HCT116 (cell line): ENCODE measurements at regions not wholly inside any gene's neighbourhood (a gene's known extent, or its start where the extent isn't known, plus 50 kb on each side); places are given as distances from the start of the nearest gene placed in this dataset.

ENCODE experiments used
- ATAC-seq: fragments of 200-7000 bp; cut with Tn5 transposase; 2 replicates; pipeline ENCODE4 v1.9.1; 2020; ENCODE audit warnings: mild to moderate bottlenecking, moderate library complexity
- BruUV-seq: library from RNA; stranded (reverse); fragments of 400-500 nt; replicated peaks from 2 replicates; lab custom pipeline; 2021; lab: Mats Ljungman, UMichigan
- CTCF ChIA-PET: fragments of 300-600 bp; sonication (Branson Sonifier 250); formaldehyde crosslinking; loops from one replicate; lab custom pipeline; 2021; ENCODE audit warnings: antibody characterized with exemption; lab: Charles Lee
- POLR2A ChIA-PET: fragments of 300-600, 350-600 bp; sonication (Branson Sonifier 250); formaldehyde crosslinking; loops from one replicate; lab custom pipeline; 2021; ENCODE audit warnings: antibody characterized with exemption; lab: Charles Lee
- RAD21 ChIA-PET, 2 experiments: fragments of 300-600 bp; sonication (Branson Sonifier 250); formaldehyde crosslinking; loops; one replicate each; lab custom pipeline; 2023; ENCODE audit warnings: low total read pairs in 2 of 2; ENCODE audit not compliant: uncharacterized antibody in 2 of 2, unreplicated experiment in 2 of 2, low non-redundant PET in 1 of 2; lab: Charles Lee
- DNase-seq: peaks from one replicate; pipeline ENCODE4 v3.0.0-alpha.2; 2010; ENCODE audit warnings: low read depth, low spot score
- H2AFZ ChIP-seq: fragments of 200-600 bp; shearing (Covaris generic), sonication (generic); 2 replicates; pipeline ENCODE4 v1.6.1; 2017; ENCODE audit warnings: low read depth, mixed run types, mixed read lengths, antibody characterized with exemption, low read length; ENCODE audit not compliant: poor library complexity, severe bottlenecking
- H3K27ac ChIP-seq: 2 replicates; pipeline ENCODE4 v1.5.1; 2012; ENCODE audit warnings: low read depth, low read length
- H3K27me3 ChIP-seq: fragments of 200-600 bp; sonication (generic); 2 replicates; pipeline ENCODE4 v1.6.1; 2016; ENCODE audit warnings: mixed run types, low read length, mixed read lengths; ENCODE audit not compliant: insufficient read depth
- H3K36me3 ChIP-seq, 2 experiments: fragments of 200-500 bp in 1 of 2; fragments of 200-600 bp in 1 of 2; sonication (Bioruptor generic) in 1 of 2; sonication (generic) in 1 of 2; 2 replicates each; pipeline versions ENCODE4 v1.5.1 to v1.6.1; 2014 to 2016; ENCODE audit warnings: low read length in 2 of 2, inconsistent platforms in 1 of 2, mixed read lengths in 1 of 2, mixed run types in 1 of 2; ENCODE audit not compliant: insufficient read depth in 2 of 2, control insufficient read depth in 1 of 2
- H3K4me1 ChIP-seq, 2 experiments: fragments of 200-600 bp in 1 of 2; sonication (generic) in 1 of 2; 2 replicates each; pipeline versions ENCODE4 v1.5.1 to v1.6.1; 2012 to 2017; ENCODE audit warnings: low read length in 2 of 2, inconsistent platforms in 1 of 2, mild to moderate bottlenecking in 1 of 2, mixed read lengths in 1 of 2, mixed run types in 1 of 2, moderate library complexity in 1 of 2; ENCODE audit not compliant: insufficient read depth in 2 of 2, control insufficient read depth in 1 of 2
- H3K4me2 ChIP-seq: fragments of 200-600 bp; sonication (generic); 2 replicates; pipeline ENCODE4 v1.6.1; 2017; ENCODE audit warnings: mixed run types, low read length, mixed read lengths
- H3K4me3 ChIP-seq, 2 experiments: fragments of 200-600 bp in 1 of 2; sonication (generic) in 1 of 2; replicated peaks in 1 of 2; 2 replicates each; pipeline ENCODE4 v1.5.1; 2011 to 2016; ENCODE audit warnings: low read length in 2 of 2, control low read depth in 1 of 2, low read depth in 1 of 2, mild to moderate bottlenecking in 1 of 2, mixed read lengths in 1 of 2, mixed run types in 1 of 2
- H3K79me2 ChIP-seq: fragments of 200-600 bp; sonication (generic); 2 replicates; pipeline ENCODE4 v1.6.1; 2017; ENCODE audit warnings: mild to moderate bottlenecking, mixed run types, low read length, moderate library complexity, mixed read lengths; ENCODE audit not compliant: insufficient read depth
- H3K9ac ChIP-seq: fragments of 200-600 bp; sonication (generic); 2 replicates; pipeline ENCODE4 v1.6.1; 2016; ENCODE audit warnings: low read length, mixed read lengths
- H3K9me2 ChIP-seq: fragments of 200-600 bp; sonication (generic), shearing (Covaris generic); 2 replicates; pipeline ENCODE4 v1.6.1; 2017; ENCODE audit warnings: mixed run types, mild to moderate bottlenecking, moderate library complexity; ENCODE audit not compliant: insufficient read depth
- H3K9me3 ChIP-seq, 2 experiments: fragments of 200-500 bp in 1 of 2; fragments of 200-600 bp in 1 of 2; sonication (Bioruptor generic) in 1 of 2; sonication (generic) in 1 of 2; 2 replicates each; pipeline ENCODE4 v1.6.1; 2014 to 2017; ENCODE audit warnings: low read length in 2 of 2, mixed read lengths in 2 of 2, inconsistent platforms in 1 of 2, low read depth in 1 of 2, mild to moderate bottlenecking in 1 of 2, mixed run types in 1 of 2, moderate library complexity in 1 of 2; ENCODE audit not compliant: control insufficient read depth in 1 of 2, insufficient read depth in 1 of 2
- H4K20me1 ChIP-seq: fragments of 200-600 bp; sonication (generic), shearing (Covaris generic); 2 replicates; pipeline ENCODE4 v1.6.1; 2017; ENCODE audit warnings: mixed run types, mild to moderate bottlenecking, moderate library complexity; ENCODE audit not compliant: insufficient read depth
- CEBPB ChIP-seq: IDR thresholded peaks from 2 replicates; pipeline ENCODE4 v1.6.1; 2012; ENCODE audit warnings: low read depth
- ELF1 ChIP-seq: IDR thresholded peaks from 2 replicates; pipeline ENCODE4 v1.6.1; 2012; ENCODE audit warnings: low read depth, borderline replicate concordance
- EZH2 ChIP-seq: fragments of 200-600 bp; sonication (generic); IDR thresholded peaks from 2 replicates; pipeline ENCODE4 v1.6.1; 2017; ENCODE audit warnings: antibody characterized with exemption, mixed run types
- EZH2phosphoT487 ChIP-seq: fragments of 200-600 bp; IDR thresholded peaks from 2 replicates; pipeline ENCODE4 v1.6.1; 2018; ENCODE audit warnings: antibody characterized with exemption, borderline replicate concordance
- FOSL1 ChIP-seq: IDR thresholded peaks from 2 replicates; pipeline ENCODE4 v1.6.1; 2012; ENCODE audit warnings: low read depth
- MAX ChIP-seq: IDR thresholded peaks from 2 replicates; pipeline ENCODE4 v1.6.1; 2012
- POLR2A ChIP-seq: IDR thresholded peaks from 2 replicates; pipeline ENCODE4 v1.7.0; 2011; ENCODE audit warnings: borderline replicate concordance; ENCODE audit not compliant: insufficient read depth, insufficient read length; ENCODE audit errors: extremely low read depth
- RAD21 ChIP-seq: IDR thresholded peaks from 2 replicates; pipeline ENCODE4 v1.6.1; 2012; ENCODE audit warnings: low read depth, mild to moderate bottlenecking
- SIN3A ChIP-seq: IDR thresholded peaks from 2 replicates; pipeline ENCODE4 v1.6.1; 2012; ENCODE audit warnings: low read depth
- SP1 ChIP-seq: IDR thresholded peaks from 2 replicates; pipeline ENCODE4 v1.6.1; 2012; ENCODE audit warnings: low read depth
- TCF7L2 ChIP-seq: IDR thresholded peaks from 2 replicates; pipeline ENCODE4 v1.7.0; 2011; ENCODE audit warnings: borderline replicate concordance, inconsistent platforms; ENCODE audit not compliant: insufficient read depth, insufficient read length; ENCODE audit errors: extremely low read depth
- YY1 ChIP-seq: IDR thresholded peaks from 2 replicates; pipeline ENCODE4 v1.6.1; 2011; ENCODE audit warnings: low read length, low read depth, moderate library complexity, mild to moderate bottlenecking; ENCODE audit not compliant: insufficient replicate concordance; ENCODE audit errors: extremely low read depth
- ZFX ChIP-seq: fragments of 450-650 bp; IDR thresholded peaks from 2 replicates; pipeline ENCODE4 v1.6.1; 2017
- ZNF274 ChIP-seq: fragments of 200-500 bp; sonication (Bioruptor generic); IDR thresholded peaks from 2 replicates; pipeline ENCODE4 v1.6.1; 2014; ENCODE audit warnings: mild to moderate bottlenecking, low read depth, low read length, inconsistent platforms
- intact Hi-C: fragments of 100-400 bp; cut with micrococcal nuclease; formaldehyde crosslinking; loops from 2 replicates; pipeline ENCODE4 v1.10.0; 2022
- TF ChIP-seq, protein P1 (sequence below), 3 experiments: fragments of 200-600 bp in 1 of 3; sonication (generic) in 1 of 3; IDR thresholded peaks in 2 of 3; conservative IDR thresholded peaks in 1 of 3; 2 replicates each; pipeline ENCODE4 v1.5.1; 2012 to 2017; ENCODE audit warnings: low read depth in 2 of 3, low read length in 2 of 3, antibody characterized with exemption in 1 of 3, borderline replicate concordance in 1 of 3, control low read depth in 1 of 3, mild to moderate bottlenecking in 1 of 3, mixed read lengths in 1 of 3, mixed run types in 1 of 3, moderate library complexity in 1 of 3; ENCODE audit not compliant: insufficient read depth in 1 of 3
- TF ChIP-seq, protein P2 (sequence below): IDR thresholded peaks from 2 replicates; pipeline ENCODE4 v1.6.1; 2011; ENCODE audit warnings: mild to moderate bottlenecking, low read length, moderate library complexity; ENCODE audit not compliant: insufficient replicate concordance; ENCODE audit errors: extremely low read depth

GRCh38 chr14:71193663-71194062 lies 286.4 kb downstream of the PCNX1 start:
- DNase-seq (no peak), ATAC-seq (no peak)
- CTCF ChIA-PET = no interaction called here
- POLR2A ChIA-PET = no interaction called here
- intact Hi-C loops = no loop called here
- H3K27me3 ChIP-seq = no peaks in the 10 kb centered on the region
- no peak overlapping the region for H2AFZ ChIP-seq
- no peak overlapping the region for H3K9ac ChIP-seq
- no peak overlapping the region for H3K4me2 ChIP-seq
- H4K20me1 ChIP-seq = no peaks in the 10 kb centered on the region
- no peaks in the 10 kb centered on the region for H3K79me2 ChIP-seq
- no TSS peak for BruUV-seq
- H3K9me2 ChIP-seq = no peaks in the 10 kb centered on the region
- RAD21 ChIA-PET = no interaction called here
- TF ChIP-seq POLR2A (no peak), CEBPB (no peak), ZNF274 (no peak), FOSL1 (no peak), EZH2phosphoT487 (no peak), EZH2 (no peak), SP1 (no peak), TCF7L2 (no peak), YY1 (no peak), RAD21 (no peak), ELF1 (no peak), ZFX (no peak), MAX (no peak), SIN3A (no peak)
- TF ChIP-seq, protein P1, sequence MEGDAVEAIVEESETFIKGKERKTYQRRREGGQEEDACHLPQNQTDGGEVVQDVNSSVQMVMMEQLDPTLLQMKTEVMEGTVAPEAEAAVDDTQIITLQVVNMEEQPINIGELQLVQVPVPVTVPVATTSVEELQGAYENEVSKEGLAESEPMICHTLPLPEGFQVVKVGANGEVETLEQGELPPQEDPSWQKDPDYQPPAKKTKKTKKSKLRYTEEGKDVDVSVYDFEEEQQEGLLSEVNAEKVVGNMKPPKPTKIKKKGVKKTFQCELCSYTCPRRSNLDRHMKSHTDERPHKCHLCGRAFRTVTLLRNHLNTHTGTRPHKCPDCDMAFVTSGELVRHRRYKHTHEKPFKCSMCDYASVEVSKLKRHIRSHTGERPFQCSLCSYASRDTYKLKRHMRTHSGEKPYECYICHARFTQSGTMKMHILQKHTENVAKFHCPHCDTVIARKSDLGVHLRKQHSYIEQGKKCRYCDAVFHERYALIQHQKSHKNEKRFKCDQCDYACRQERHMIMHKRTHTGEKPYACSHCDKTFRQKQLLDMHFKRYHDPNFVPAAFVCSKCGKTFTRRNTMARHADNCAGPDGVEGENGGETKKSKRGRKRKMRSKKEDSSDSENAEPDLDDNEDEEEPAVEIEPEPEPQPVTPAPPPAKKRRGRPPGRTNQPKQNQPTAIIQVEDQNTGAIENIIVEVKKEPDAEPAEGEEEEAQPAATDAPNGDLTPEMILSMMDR (IDR thresholded peaks at IDR 0.05 in 2 of 3, conservative IDR thresholded peaks at IDR 0.05 in 1 of 3; ENCODE audit: borderline replicate concordance in 1 of 3, insufficient read depth in 1 of 3, low read depth in 2 of 3, low read length in 2 of 3) = no peak
- TF ChIP-seq, protein P2, sequence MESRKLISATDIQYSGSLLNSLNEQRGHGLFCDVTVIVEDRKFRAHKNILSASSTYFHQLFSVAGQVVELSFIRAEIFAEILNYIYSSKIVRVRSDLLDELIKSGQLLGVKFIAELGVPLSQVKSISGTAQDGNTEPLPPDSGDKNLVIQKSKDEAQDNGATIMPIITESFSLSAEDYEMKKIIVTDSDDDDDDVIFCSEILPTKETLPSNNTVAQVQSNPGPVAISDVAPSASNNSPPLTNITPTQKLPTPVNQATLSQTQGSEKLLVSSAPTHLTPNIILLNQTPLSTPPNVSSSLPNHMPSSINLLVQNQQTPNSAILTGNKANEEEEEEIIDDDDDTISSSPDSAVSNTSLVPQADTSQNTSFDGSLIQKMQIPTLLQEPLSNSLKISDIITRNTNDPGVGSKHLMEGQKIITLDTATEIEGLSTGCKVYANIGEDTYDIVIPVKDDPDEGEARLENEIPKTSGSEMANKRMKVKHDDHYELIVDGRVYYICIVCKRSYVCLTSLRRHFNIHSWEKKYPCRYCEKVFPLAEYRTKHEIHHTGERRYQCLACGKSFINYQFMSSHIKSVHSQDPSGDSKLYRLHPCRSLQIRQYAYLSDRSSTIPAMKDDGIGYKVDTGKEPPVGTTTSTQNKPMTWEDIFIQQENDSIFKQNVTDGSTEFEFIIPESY = no peak
- no peak overlapping the region for H3K27ac ChIP-seq
- H3K9me3 ChIP-seq = no peaks in the 10 kb centered on the region
- no peaks in the 10 kb centered on the region for H3K4me1 ChIP-seq
- H3K36me3 ChIP-seq = no peaks in the 10 kb centered on the region
- no peak overlapping the region for H3K4me3 ChIP-seq
